ENCODE measurements at regions not wholly inside any gene's neighbourhood (a gene's known extent, or its start where the extent isn't known, plus 50 kb on each side); places are given as distances from the start of the nearest gene placed in this dataset.

DNA sequence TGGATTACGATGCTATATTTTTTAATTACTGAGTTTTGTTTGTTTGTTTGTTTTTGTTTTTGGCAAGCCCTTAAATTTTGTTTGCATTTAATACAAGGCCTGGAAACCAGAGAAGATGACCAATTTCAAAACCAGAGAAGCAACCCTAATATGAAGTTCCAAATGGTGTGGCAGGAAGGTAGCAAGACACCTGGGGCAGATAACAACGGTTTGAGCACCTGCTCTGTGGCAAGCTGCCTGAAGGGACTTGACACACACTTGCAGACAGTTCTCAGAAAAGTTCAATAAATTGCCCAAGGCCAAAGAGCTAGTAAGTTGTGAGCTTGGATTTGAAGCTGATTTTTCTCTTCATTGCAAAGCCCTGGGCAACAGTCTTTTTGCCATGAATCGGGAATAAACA lies 151.2 kb upstream of the UBE2E1 start:
- TF ChIP-seq CTCF (IDR thresholded peaks at IDR 0.05; ENCODE audit: insufficient read depth, low read length) = no peak
- no peak for TF ChIP-seq REST (IDR thresholded peaks at IDR 0.05; ENCODE audit: insufficient replicate concordance, low read depth)
- no peak for TF ChIP-seq GABPA (IDR thresholded peaks at IDR 0.05; ENCODE audit: low read depth)
- no peak for TF ChIP-seq POLR2AphosphoS5 (IDR thresholded peaks at IDR 0.05; ENCODE audit: low read depth)
- TF ChIP-seq SPI1 (IDR thresholded peaks at IDR 0.05; ENCODE audit: borderline replicate concordance, low read depth) = no peak
